ENCODE measurements at regions not wholly inside any gene's neighbourhood (a gene's known extent, or its start where the extent isn't known, plus 50 kb on each side); places are given as distances from the start of the nearest gene placed in this dataset.

- H3K4me3 ChIP-seq (ENCODE audit: control insufficient read depth in 2 of 3, extremely low read depth in 1 of 3, insufficient read depth in 2 of 3, low read depth in 1 of 3, low read length in 3 of 3) = no peak overlapping the region
- H3K27me3 ChIP-seq (ENCODE audit: control insufficient read depth, extremely low read depth, insufficient read depth, low read length) = peaks cover 40% of the 10 kb centered on the region
- no peaks in the 10 kb centered on the region for H3K9me3 ChIP-seq (ENCODE audit: control insufficient read depth, low read depth, low read length)
- DNase-seq (ENCODE audit: low read depth, low spot score) (no peak), FAIRE-seq (no peak)
- H3K27ac ChIP-seq (ENCODE audit: control insufficient read depth, insufficient read depth, low read length) = no peak overlapping the region
- H3K36me3 ChIP-seq (ENCODE audit: control insufficient read depth in 2 of 2, extremely low read depth in 1 of 2, insufficient read depth in 2 of 2, low read length in 2 of 2) = no peaks in the 10 kb centered on the region
- no peak overlapping the region for H3K9ac ChIP-seq (ENCODE audit: control insufficient read depth, extremely low read depth, insufficient read depth, low read length)
- TF ChIP-seq EZH2 (IDR thresholded peaks at IDR 0.05; ENCODE audit: low read length) (no peak), CTCF (optimal IDR thresholded peaks at IDR 0.05 in 1 of 3, IDR thresholded peaks at IDR 0.05 in 1 of 3, conservative IDR thresholded peaks at IDR 0.05 in 1 of 3; ENCODE audit: extremely low read depth in 1 of 3, insufficient read depth in 2 of 3, low read length in 3 of 3) (no peak)
- dilution Hi-C loops (cut with MboI; ENCODE audit: extremely low pct_ligation_motif_present, low sequenced_read_pairs) = no loop called here
- no peak overlapping the region for H3K4me2 ChIP-seq (ENCODE audit: control insufficient read depth, extremely low read depth, insufficient read depth, low read depth, low read length)
- H3K79me2 ChIP-seq (ENCODE audit: control insufficient read depth, insufficient read depth, low read length) = no peaks in the 10 kb centered on the region
- no peaks in the 10 kb centered on the region for H3K9me1 ChIP-seq (ENCODE audit: control insufficient read depth, extremely low read depth, insufficient read depth, low read length)
- no peaks in the 10 kb centered on the region for H4K20me1 ChIP-seq (ENCODE audit: control insufficient read depth, extremely low read depth, insufficient read depth, low read length)
- H2AFZ ChIP-seq (ENCODE audit: control insufficient read depth, low read length) = no peak overlapping the region
- no peaks in the 10 kb centered on the region for H3K4me1 ChIP-seq (ENCODE audit: control insufficient read depth, extremely low read depth, insufficient read depth, low read length)
Measured at GRCh38 chr9:135249191-135249590, 161.7 kb downstream of the OLFM1 start.

GRCh38 chr9:135249711-135250110, 162.2 kb downstream of the OLFM1 start:
- dilution Hi-C loops (cut with MboI; ENCODE audit: extremely low pct_ligation_motif_present, low sequenced_read_pairs) = no loop called here
- no peak overlapping the region for H3K4me2 ChIP-seq (ENCODE audit: control insufficient read depth, extremely low read depth, insufficient read depth, low read depth, low read length)
- no peaks in the 10 kb centered on the region for H3K9me3 ChIP-seq (ENCODE audit: control insufficient read depth, low read depth, low read length)
- DNase-seq (ENCODE audit: low read depth, low spot score) = no peak
- H4K20me1 ChIP-seq (ENCODE audit: control insufficient read depth, extremely low read depth, insufficient read depth, low read length) = no peaks in the 10 kb centered on the region
- TF ChIP-seq CTCF (optimal IDR thresholded peaks at IDR 0.05 in 1 of 3, IDR thresholded peaks at IDR 0.05 in 1 of 3, conservative IDR thresholded peaks at IDR 0.05 in 1 of 3; ENCODE audit: extremely low read depth in 1 of 3, insufficient read depth in 2 of 3, low read length in 3 of 3) = no peak
- no peak for TF ChIP-seq EZH2 (IDR thresholded peaks at IDR 0.05; ENCODE audit: low read length)
- FAIRE-seq = no peak
- H3K4me1 ChIP-seq (ENCODE audit: control insufficient read depth, extremely low read depth, insufficient read depth, low read length) = no peaks in the 10 kb centered on the region
- H3K9me1 ChIP-seq (ENCODE audit: control insufficient read depth, extremely low read depth, insufficient read depth, low read length) = no peaks in the 10 kb centered on the region
- H3K27me3 ChIP-seq (ENCODE audit: control insufficient read depth, extremely low read depth, insufficient read depth, low read length) = peaks cover 35% of the 10 kb centered on the region
- H3K27ac ChIP-seq (ENCODE audit: control insufficient read depth, insufficient read depth, low read length) = no peak overlapping the region
- no peaks in the 10 kb centered on the region for H3K36me3 ChIP-seq (ENCODE audit: control insufficient read depth in 2 of 2, extremely low read depth in 1 of 2, insufficient read depth in 2 of 2, low read length in 2 of 2)
- no peak overlapping the region for H3K4me3 ChIP-seq (ENCODE audit: control insufficient read depth in 2 of 3, extremely low read depth in 1 of 3, insufficient read depth in 2 of 3, low read depth in 1 of 3, low read length in 3 of 3)
- H2AFZ ChIP-seq (ENCODE audit: control insufficient read depth, low read length) = no peak overlapping the region
- no peak overlapping the region for H3K9ac ChIP-seq (ENCODE audit: control insufficient read depth, extremely low read depth, insufficient read depth, low read length)
- no peaks in the 10 kb centered on the region for H3K79me2 ChIP-seq (ENCODE audit: control insufficient read depth, insufficient read depth, low read length)

Measured in keratinocyte (primary cell).